HuH-7 (cell line): ENCODE measurements at regions not wholly inside any gene's neighbourhood (a gene's known extent, or its start where the extent isn't known, plus 50 kb on each side); places are given as distances from the start of the nearest gene placed in this dataset.
A peak's percentile ranks its signal among the peaks of the same experiment; 100 is the strongest.

ENCODE experiments used
- DNase-seq: peaks from one replicate; pipeline ENCODE4 v3.0.0; 2011; ENCODE audit warnings: low spot score

GRCh38 chr2:143918465-143918989, 601.4 kb downstream of the ZEB2 start:
- DNase-seq, result no peak

GRCh38 chr2:143916781-143917180, 603.1 kb downstream of the ZEB2 start:
- DNase-seq, result no peak

- peak; percentile 30 for DNase-seq
Measured at GRCh38 chr2:143909577-143910353, 610.2 kb downstream of the ZEB2 start.

- DNase-seq, result no peak
Measured at GRCh38 chr2:143908843-143909242, 611.1 kb downstream of the ZEB2 start.

- DNase-seq, result no peak
Measured at GRCh38 chr2:143907801-143908200, 612.1 kb downstream of the ZEB2 start.

- no peak for DNase-seq
Measured at GRCh38 chr2:143906850-143907249, 613.1 kb downstream of the ZEB2 start.

- DNase-seq, result no peak
Measured at GRCh38 chr2:143905587-143905986, 614.3 kb downstream of the ZEB2 start.

- no peak for DNase-seq
Measured at GRCh38 chr2:143903172-143903856, 616.6 kb downstream of the ZEB2 start.

GRCh38 chr2:143901185-143901842, 618.6 kb downstream of the ZEB2 start:
- DNase-seq, result no peak

GRCh38 chr2:143899987-143900386, 619.9 kb downstream of the ZEB2 start:
- no peak for DNase-seq

- no peak for DNase-seq
Measured at GRCh38 chr2:143893371-143893770, 626.5 kb downstream of the ZEB2 start.

GRCh38 chr2:143891879-143892308, 628.0 kb downstream of the ZEB2 start:
- no peak for DNase-seq

- DNase-seq, result no peak
Measured at GRCh38 chr2:143890798-143891197, 629.1 kb downstream of the ZEB2 start.

- no peak for DNase-seq
Measured at GRCh38 chr2:143889216-143889615, 630.7 kb downstream of the ZEB2 start.

GRCh38 chr2:143885461-143885860, 634.5 kb downstream of the ZEB2 start:
- DNase-seq, result no peak

GRCh38 chr2:143881246-143881645, 638.7 kb downstream of the ZEB2 start:
- DNase-seq, result no peak

GRCh38 chr2:143877876-143878530, 641.9 kb downstream of the ZEB2 start:
- DNase-seq, result no peak

GRCh38 chr2:143877056-143877455, 642.9 kb downstream of the ZEB2 start:
- DNase-seq, result no peak

- DNase-seq, result no peak
Measured at GRCh38 chr2:143875295-143876233, 644.4 kb downstream of the ZEB2 start.

- no peak for DNase-seq
Measured at GRCh38 chr2:143873886-143874285, 646.0 kb downstream of the ZEB2 start.

- DNase-seq, result no peak
Measured at GRCh38 chr2:143870696-143871095, 649.2 kb downstream of the ZEB2 start.
